NOMO-1 (cell line): ENCODE measurements at regions not wholly inside any gene's neighbourhood (a gene's known extent, or its start where the extent isn't known, plus 50 kb on each side); places are given as distances from the start of the nearest gene placed in this dataset.

Experiments used
- DNase-seq, 2 experiments: peaks; one replicate each; lab custom pipeline; 2025; ENCODE audit not compliant: unreplicated experiment in 2 of 2; lab: John Stamatoyannopoulos, UW

DNA sequence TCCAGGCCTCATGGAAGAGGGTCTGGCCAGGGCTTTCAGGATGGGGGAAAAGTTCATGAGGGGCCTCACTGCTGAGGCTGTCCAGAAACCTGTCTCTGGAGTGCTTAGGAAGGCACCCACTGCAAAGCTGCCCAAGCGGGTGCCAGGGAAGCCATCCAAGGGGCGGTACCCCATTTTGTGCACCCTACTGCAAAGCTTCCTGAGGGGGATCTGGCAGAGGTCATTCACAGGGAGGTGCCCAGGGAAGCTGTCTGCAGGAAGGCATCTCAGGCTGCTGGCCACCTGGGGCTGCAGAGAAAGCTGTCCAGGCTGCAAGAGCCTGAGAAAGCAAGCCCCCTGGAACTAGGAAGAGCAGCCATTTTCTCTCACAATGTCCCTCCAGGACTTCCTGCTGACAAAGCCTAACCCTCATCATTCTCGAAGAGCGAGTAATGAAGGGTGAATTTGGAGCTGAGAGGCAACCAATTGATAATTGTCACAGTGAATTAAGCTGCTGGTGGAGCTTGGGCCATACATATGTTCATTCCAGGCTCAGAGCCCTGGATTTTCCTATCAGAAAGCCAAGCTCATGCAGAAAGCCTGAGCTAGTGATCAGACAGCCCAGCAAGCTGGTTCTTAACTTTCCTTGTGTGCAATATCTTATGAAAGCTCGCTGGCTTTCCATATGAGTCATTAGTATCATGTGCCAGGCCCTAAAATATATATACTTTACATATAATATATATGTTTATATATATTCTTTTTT lies 62.2 kb upstream of the SLC22A16 start:
- no peak for DNase-seq

DNA sequence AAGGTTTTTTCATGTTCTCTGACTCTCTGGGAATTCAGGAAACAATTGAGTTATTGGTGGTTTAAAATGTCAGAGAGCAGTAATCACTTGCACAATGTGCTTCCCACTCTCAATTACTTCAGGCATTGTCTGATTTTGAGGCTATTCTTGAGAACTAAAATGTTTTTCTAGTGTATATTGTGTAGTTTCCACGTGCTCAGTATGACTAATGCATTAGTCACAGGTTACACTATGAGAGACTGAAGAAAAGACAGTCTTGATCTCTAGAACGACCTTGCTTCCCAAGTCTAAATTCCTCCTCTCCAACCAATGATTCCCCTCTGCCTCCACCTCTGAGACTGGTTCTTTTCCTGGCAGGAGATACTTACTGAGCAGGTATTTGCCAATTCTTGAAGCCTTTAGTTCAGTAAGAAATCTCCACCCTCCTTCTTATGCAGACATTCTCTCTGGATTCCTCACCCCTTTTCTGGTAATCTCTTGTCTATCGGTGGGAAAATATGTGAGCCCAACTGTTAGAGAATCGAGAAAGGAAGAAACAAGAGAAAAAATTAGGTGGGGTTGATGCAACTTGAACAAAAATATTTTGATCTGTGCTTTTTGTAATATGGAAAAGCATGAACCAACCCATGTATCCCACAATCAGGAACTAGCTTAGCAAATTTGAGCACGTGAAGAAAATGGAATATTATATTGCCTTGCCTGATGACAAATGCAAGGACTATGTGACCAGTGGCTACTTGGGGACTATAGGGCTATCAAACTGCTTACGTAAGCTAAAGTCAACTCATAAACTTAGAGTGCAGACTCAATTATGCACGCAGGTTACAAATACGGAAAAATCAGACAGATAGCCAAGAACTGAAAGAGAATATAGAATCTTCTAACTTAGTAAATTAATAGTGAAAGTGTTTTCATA lies 61.1 kb upstream of the SLC22A16 start:
- DNase-seq: peak in 1 of 2 experiments; percentile 67

DNA sequence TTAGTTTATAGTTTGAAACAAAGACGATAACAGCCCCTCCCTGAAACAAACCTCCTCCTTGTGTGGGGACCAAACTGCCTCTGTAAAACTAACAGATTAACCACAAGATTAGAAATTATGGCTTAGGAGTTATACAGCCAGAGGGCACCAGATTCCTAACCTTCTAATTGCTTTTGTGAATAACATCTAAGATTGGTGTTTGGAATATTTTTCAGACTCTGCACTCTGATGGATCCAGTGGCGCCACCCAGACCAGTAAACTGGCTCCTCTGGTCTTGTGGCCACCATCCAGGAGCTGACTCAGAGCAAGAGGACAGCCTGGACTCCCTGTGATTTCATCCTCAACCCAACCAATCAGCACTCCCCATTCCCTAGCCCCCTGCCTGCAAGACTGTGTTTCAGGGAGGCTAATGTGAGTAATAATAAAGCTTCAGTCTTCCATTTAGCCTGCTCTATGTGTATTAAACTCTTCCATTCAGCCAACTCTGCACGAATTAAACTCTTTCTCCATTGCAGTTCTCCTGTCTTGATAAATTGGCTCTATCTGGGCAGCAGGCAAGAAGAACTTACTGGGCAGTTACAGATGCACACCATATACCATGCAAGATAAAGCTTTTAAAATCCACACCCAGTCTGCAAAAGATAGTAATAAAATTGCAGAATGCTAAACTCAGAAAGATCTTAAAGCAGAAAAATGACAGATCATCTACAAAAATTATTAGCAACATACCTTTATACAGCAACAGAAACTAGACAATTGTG lies 58.5 kb upstream of the SLC22A16 start:
- DNase-seq: no peak

DNA sequence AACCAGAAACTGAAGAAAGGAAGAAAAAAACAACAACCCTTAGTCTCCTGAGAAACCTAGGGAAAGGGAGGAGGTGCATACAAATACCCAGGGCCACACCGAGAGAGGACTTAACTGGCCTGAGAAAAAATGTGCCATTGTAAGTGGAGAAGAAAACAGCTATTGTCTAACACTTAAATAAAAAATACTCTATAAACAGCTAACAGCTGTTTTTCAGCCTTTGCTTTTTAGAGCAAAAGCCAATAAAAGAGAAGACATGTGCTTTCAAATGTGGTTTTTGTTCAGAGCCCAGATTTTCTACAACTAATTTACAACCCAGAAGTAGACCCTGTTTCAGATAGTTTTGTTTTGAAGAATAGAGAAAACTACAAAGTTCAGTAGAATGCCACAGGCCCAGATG lies 56.0 kb upstream of the SLC22A16 start:
- no peak for DNase-seq

DNA sequence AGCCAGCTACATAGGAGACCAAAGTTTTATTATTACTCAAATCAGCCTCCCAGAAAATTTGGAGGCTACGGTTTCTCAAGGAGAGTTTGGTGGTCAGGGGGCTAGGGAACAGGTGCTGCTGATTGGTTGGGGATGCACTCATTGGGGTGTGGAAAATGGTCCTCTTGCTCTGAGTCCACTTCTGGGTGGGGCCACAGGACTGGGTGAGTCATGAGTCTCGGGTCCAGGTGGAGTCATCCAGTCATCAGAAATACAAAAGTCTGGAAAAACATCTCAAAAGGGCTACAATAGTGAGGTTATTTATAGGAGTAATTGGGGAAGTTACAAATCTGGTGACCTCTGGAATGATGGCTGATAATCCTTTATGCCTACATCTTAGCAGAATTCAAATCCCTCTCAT lies 54.3 kb upstream of the SLC22A16 start:
- DNase-seq: no peak

DNA sequence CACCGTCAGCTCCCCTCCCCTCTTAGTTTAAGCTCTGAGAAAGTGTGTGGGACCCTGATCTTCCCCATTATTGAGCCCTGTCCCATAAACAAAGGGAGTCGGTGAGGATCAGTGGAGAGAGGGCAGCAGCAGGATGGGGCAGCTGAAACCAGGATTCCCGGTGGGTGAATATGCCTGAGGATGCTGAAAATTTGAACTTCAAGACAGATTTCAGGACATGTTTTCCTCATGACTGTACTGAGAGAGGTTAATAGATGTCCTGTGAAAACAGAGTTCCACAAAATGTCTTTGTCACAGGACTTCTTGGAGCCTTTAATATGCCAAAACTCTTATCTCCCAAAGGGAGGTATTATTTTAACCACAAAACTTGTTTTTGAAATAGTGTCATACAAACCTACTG lies 53.5 kb upstream of the SLC22A16 start:
- DNase-seq: no peak

DNA sequence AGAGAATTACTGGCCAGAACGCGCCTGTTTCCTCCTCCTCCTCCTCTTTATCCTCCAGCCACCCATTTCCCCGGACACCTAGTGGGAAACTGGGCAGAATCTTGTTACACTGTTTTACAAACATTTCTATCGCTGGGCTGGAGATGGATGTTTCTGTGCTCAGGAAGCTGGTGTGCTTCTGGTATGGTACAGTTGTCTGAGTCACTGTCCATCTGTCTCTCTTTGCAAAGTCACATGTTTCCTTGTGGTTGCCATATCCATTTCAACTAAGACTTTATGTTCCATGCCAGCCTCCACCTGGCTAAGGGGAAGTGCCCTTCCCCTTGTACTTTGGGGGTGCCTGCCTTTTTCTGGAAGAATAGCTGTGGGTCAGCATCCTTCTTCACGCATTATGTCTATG lies 52.9 kb upstream of the SLC22A16 start:
- peak in 1 of 2 experiments; percentile 29 for DNase-seq

DNA sequence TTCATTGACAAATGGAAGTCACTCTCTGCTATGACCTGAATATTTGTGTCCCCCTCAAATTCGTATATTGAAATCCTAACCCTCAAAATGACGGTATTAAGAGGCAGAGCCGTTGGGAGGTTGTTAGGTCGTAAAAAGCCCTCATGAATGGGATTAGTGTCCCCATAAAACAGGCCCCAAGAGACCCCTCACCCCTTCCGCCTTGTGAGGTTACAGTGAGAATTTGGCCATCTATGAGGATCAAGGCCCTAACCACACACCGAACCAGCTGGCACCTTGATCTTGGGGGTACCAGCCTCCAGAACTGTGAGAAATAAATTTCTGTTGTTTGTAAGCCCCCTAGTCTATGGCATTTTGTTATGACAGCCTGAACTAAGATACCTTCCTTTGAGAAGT lies 52.5 kb upstream of the SLC22A16 start:
- no peak for DNase-seq

DNA sequence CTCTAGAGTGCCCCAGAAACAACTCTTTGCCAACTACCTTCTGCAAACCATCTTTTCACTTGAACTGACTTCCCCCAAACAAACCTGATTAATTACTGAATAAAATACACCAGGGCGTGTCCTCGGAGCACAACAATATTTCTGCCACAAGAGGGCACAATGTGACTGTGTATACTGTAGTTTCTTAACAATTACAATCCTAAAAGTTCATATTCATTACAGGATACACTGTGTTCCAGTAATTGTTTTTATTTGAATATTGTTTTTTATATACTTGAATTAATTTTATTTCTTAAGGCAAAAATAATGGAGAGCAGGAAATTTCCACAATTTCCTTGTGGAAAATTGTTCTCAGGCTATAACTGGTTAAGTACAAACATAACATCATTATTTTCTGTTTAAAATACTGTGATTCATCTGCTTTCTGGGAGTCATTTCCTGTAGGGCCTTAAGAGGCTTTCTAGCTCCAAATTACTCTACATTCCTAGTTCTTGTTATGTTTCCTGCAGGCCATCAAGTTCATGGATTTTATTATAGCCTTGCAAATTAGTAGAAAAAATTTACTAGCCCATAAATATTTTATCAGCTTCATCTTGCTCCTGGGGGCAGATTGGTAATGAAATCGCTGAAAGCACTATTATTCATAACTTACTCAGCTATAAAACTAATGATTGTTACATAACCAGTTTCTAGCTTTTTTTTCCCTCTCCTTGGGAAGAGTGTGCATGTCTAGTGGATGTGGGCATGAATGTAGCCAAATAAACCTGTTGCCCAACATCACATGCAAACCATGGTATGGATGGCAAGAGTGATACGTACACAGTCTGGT lies 51.9 kb upstream of the SLC22A16 start:
- DNase-seq: peak; percentile 32 to 70

DNA sequence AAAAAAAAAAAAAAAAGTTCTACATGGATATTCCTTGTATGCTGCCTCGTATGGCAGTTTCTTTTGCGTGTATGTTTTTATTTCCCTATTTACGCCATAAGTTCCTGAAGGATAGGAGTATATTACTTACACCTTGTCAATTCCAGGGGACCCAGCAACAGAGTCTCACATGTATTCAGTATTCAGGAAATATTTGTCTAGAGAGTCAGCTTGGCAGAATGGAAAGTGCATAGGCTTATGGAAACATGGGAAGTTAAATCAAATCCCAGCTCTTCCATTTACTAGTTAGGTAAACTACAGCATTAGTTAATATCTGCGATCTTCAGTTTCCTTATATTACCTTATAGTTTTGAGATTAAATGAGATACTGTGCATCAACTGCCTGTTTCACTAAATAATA lies 51.1 kb upstream of the SLC22A16 start:
- no peak for DNase-seq

DNA sequence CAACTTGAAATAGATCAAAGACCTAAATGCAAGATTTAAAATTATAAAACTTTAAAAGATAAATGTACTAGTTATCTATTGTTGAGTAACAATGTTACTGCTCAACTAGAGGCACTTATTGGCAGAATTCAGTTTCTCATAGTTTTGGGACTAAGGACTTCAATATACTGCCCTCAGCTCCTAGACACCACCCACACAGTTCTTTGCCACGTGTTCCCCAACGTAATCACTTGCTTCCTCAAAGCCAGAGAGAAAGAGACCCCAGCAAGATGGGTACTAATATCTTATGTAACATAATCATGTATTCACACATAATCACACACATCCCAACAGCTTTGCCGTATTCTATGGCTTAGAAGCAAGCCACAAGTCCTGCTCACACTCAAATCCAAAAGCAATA lies 50.3 kb upstream of the SLC22A16 start:
- no peak for DNase-seq
